ENCODE measurements at regions not wholly inside any gene's neighbourhood (a gene's known extent, or its start where the extent isn't known, plus 50 kb on each side); places are given as distances from the start of the nearest gene placed in this dataset.

- TF ChIP-seq REST (IDR thresholded peaks at IDR 0.05; ENCODE audit: low read depth) (no peak), FOXM1 (IDR thresholded peaks at IDR 0.05; ENCODE audit: borderline replicate concordance, low read depth) (no peak), CEBPB (IDR thresholded peaks at IDR 0.05) (no peak)
Measured at GRCh38 chr15:84098604-84099003, 137.0 kb upstream of the GOLGA6L4 start.
